ENCODE measurements at regions not wholly inside any gene's neighbourhood (a gene's known extent, or its start where the extent isn't known, plus 50 kb on each side); places are given as distances from the start of the nearest gene placed in this dataset.

- Histone ChIP-seq H4K20me1 (ENCODE audit: low read length) (no peaks in the 10 kb centered on the region), H3K9me3 (ENCODE audit: low read length) (no peaks in the 10 kb centered on the region), H3K4me3 (ENCODE audit: low read length) (no peak overlapping the region), H3K9ac (ENCODE audit: low read length) (no peak overlapping the region), H3K27ac (ENCODE audit: low read length) (no peak overlapping the region), H3K79me2 (ENCODE audit: low read length) (no peaks in the 10 kb centered on the region), H3F3A (ENCODE audit: low read length, unreplicated experiment) (no peaks in the 10 kb centered on the region), H3K9me2 (replicated peaks; ENCODE audit: low read length) (no peaks in the 10 kb centered on the region), H2AFZ (ENCODE audit: low read length) (no peak overlapping the region), H3K27me3 (ENCODE audit: low read length) (no peaks in the 10 kb centered on the region), H3K4me1 (ENCODE audit: insufficient read depth, low read length) (no peaks in the 10 kb centered on the region), H3K4me2 (ENCODE audit: low read length) (no peak overlapping the region), H3K36me3 (ENCODE audit: low read depth, low read length) (no peaks in the 10 kb centered on the region)
- ATAC-seq (no peak), DNase-seq (no peak)
- ChIA-PET POLR2A (ENCODE audit: unreplicated experiment) (no interaction called here), CTCF (no interaction called here)
- BruUV-seq (replicated peaks), result no TSS peak
- TF ChIP-seq CTCF (conservative IDR thresholded peaks at IDR 0.05; ENCODE audit: low read depth, low read length), result no peak
- no peak for TF ChIP-seq EZH2 (IDR thresholded peaks at IDR 0.05; ENCODE audit: low read length, unreplicated experiment)
- TF ChIP-seq EZH2phosphoT487 (IDR thresholded peaks at IDR 0.05; ENCODE audit: borderline replicate concordance, low read length), result no peak
- intact Hi-C loops (cut with micrococcal nuclease), result no loop called here
These were observed 110.9 kb upstream of the PWP1 start for GRCh38 chr12:107574691-107575090.

DNA sequence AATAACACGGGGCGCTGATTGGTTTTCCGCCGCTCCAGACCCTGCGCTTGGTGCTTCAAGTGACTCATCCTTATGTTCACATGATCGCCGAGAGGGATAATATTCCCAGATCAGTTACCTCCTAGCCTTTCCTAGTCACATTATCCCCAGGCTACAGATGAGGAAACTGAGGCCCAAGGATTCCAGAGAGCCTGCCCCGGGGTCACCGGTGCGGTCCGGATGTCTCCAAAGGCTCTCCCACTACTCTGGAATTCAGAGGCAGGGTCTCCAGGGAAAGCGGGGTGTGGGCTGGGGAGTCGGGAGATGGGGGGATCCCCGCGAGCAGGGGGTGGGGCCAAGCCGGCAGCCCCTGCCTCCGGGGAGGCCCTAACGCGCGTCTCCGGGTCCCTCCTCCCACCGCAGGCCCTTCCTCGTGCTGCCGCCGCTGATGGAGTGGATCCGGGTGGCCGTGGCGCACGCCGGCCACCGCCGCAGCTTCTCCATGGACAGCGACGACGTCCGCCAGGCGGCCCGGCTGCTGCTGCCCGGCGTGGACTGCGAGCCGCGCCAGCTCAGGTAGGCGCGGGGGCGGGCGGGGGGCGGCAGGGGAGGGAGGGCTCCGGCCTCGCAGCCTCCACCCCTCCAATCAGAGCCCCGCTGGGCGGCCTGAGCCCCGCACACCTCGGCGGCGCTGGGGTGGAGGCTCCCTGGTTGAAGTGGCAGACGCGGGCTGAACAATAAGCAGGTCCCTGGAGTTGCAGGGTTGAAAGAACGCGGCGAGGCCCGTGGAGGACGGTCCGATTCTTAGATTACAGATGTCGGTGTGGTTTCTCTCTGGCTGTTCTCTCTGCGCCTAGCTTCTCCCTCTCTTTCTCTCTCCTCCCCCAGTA is 104.6 kb upstream of the PWP1 start:
- no peak overlapping the region for H3K27ac ChIP-seq (ENCODE audit: low read length)
- CTCF ChIA-PET, result no interaction called here
- no peaks in the 10 kb centered on the region for H3K9me2 ChIP-seq (replicated peaks; ENCODE audit: low read length)
- H3K9me3 ChIP-seq (ENCODE audit: low read length), result no peaks in the 10 kb centered on the region
- intact Hi-C loops (cut with micrococcal nuclease), result no loop called here
- H3F3A ChIP-seq (ENCODE audit: low read length, unreplicated experiment), result no peaks in the 10 kb centered on the region
- H3K27me3 ChIP-seq (ENCODE audit: low read length), result no peaks in the 10 kb centered on the region
- no peak overlapping the region for H3K4me2 ChIP-seq (ENCODE audit: low read length)
- DNase-seq, result no peak
- no peaks in the 10 kb centered on the region for H3K36me3 ChIP-seq (ENCODE audit: low read depth, low read length)
- no peak overlapping the region for H3K4me3 ChIP-seq (ENCODE audit: low read length)
- no peaks in the 10 kb centered on the region for H3K79me2 ChIP-seq (ENCODE audit: low read length)
- no peak overlapping the region for H3K9ac ChIP-seq (ENCODE audit: low read length)
- BruUV-seq (replicated peaks), result no TSS peak
- ATAC-seq, result no peak
- TF ChIP-seq EZH2 (IDR thresholded peaks at IDR 0.05; ENCODE audit: low read length, unreplicated experiment) (no peak), EZH2phosphoT487 (IDR thresholded peaks at IDR 0.05; ENCODE audit: borderline replicate concordance, low read length) (no peak), CTCF (conservative IDR thresholded peaks at IDR 0.05; ENCODE audit: low read depth, low read length) (no peak)
- POLR2A ChIA-PET (ENCODE audit: unreplicated experiment), result no interaction called here
- no peaks in the 10 kb centered on the region for H4K20me1 ChIP-seq (ENCODE audit: low read length)
- no peaks in the 10 kb centered on the region for H3K4me1 ChIP-seq (ENCODE audit: insufficient read depth, low read length)
- no peak overlapping the region for H2AFZ ChIP-seq (ENCODE audit: low read length)

DNA sequence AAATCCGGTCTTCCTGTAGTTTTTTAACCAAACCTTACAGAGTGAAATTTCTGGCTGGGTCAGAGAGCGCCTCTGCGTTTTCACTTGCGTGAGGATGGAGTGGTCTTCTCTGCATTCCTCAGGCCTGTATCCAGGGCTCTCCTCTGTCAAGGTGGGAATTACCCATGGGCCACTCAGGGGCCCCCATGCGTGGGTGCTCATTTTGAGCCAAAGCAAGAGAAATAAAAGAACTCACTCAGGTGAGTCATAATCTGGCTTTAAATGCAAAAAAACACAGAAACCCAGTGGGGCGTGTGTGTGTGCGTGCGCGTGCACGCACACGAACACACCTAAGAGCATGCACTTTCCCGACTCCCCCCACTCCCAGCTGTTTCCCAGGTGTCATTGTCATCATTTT is 104.0 kb upstream of the PWP1 start:
- H3K4me3 ChIP-seq (ENCODE audit: low read length), result no peak overlapping the region
- no peak overlapping the region for H3K9ac ChIP-seq (ENCODE audit: low read length)
- H3F3A ChIP-seq (ENCODE audit: low read length, unreplicated experiment), result no peaks in the 10 kb centered on the region
- ChIA-PET CTCF (no interaction called here), POLR2A (ENCODE audit: unreplicated experiment) (no interaction called here)
- no peak overlapping the region for H3K4me2 ChIP-seq (ENCODE audit: low read length)
- H4K20me1 ChIP-seq (ENCODE audit: low read length), result no peaks in the 10 kb centered on the region
- ATAC-seq (no peak), DNase-seq (no peak)
- no peaks in the 10 kb centered on the region for H3K36me3 ChIP-seq (ENCODE audit: low read depth, low read length)
- TF ChIP-seq EZH2 (IDR thresholded peaks at IDR 0.05; ENCODE audit: low read length, unreplicated experiment) (no peak), EZH2phosphoT487 (IDR thresholded peaks at IDR 0.05; ENCODE audit: borderline replicate concordance, low read length) (no peak), CTCF (conservative IDR thresholded peaks at IDR 0.05; ENCODE audit: low read depth, low read length) (no peak)
- H3K4me1 ChIP-seq (ENCODE audit: insufficient read depth, low read length), result no peaks in the 10 kb centered on the region
- H3K27ac ChIP-seq (ENCODE audit: low read length), result no peak overlapping the region
- no peaks in the 10 kb centered on the region for H3K9me3 ChIP-seq (ENCODE audit: low read length)
- no peaks in the 10 kb centered on the region for H3K9me2 ChIP-seq (replicated peaks; ENCODE audit: low read length)
- no peaks in the 10 kb centered on the region for H3K27me3 ChIP-seq (ENCODE audit: low read length)
- no TSS peak for BruUV-seq (replicated peaks)
- intact Hi-C loops (cut with micrococcal nuclease), result no loop called here
- H3K79me2 ChIP-seq (ENCODE audit: low read length), result no peaks in the 10 kb centered on the region
- H2AFZ ChIP-seq (ENCODE audit: low read length), result no peak overlapping the region

All from PC-3 (cell line).